ENCODE measurements at regions not wholly inside any gene's neighbourhood (a gene's known extent, or its start where the extent isn't known, plus 50 kb on each side); places are given as distances from the start of the nearest gene placed in this dataset.
"Not testable (repeated sequence)": the region's sequence is repeated elsewhere in the genome, so short reads cannot be mapped to it uniquely, and the experiment has no call there.

GRCh38 chr4:18480342-18480741 is 458.8 kb upstream of the LCORL start:
- no peak for DNase-seq

DNA sequence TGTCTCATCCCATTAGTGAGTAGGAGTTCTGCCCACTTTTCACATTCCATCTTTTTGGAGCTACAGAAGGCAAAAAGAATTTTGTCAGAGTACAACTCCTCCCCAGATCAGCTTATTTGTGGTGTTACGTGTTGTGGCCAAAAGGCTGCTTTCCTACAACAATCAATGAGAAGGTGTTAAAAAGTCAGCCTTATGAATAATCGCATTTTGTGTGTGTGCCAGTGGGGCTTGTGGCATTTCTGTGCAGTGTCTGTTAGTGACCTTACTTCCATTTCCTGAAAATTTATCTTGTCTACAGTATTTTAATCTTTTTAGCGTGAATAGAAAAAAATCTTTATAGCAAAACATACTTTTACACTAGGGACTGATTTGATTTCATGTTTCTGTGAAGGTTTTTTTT is 458.3 kb upstream of the LCORL start:
- DNase-seq: no peak

GRCh38 chr4:18463987-18464559 is 442.5 kb upstream of the LCORL start:
- no peak for DNase-seq

DNA sequence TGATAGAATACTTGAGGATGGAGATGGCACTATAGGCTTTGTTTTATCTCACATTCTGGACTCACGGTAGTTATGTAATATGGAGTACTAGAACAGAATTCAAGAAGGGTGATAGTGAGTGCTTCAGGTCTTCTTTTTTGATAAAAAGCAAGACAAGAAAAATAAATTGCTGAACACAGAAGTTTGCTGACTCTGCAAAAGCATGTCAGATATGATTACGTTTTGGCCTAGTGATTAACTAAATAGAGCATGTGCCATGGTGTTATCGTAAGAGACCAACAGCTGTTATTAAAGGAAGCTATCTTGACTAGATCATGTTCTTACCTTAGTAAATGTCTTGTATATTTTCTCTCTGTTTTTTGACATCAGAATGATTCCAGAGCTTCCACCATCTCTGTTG is 436.9 kb upstream of the LCORL start:
- DNase-seq: no peak

- DNase-seq: no peak
Measured at GRCh38 chr4:18454349-18454748, 432.8 kb upstream of the LCORL start.

DNA sequence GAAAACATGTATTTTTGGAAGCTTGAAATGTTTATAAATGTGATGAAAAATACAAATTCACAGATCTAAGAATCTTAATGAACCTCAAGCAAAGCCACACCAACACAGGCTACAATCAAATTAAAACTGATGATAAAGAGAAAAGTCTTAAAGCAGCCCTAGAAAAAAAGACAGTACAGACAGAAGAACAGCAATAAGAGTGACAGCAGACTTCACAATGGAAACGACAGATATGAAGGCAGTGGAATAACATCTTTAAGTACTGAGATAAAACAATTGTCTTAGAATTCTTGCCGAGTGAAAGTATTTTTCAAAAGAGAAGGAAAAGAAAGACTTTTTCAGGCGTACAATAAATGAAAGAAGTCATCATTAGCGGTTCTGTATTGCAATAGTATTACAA is 423.6 kb upstream of the LCORL start:
- DNase-seq: no peak

DNA sequence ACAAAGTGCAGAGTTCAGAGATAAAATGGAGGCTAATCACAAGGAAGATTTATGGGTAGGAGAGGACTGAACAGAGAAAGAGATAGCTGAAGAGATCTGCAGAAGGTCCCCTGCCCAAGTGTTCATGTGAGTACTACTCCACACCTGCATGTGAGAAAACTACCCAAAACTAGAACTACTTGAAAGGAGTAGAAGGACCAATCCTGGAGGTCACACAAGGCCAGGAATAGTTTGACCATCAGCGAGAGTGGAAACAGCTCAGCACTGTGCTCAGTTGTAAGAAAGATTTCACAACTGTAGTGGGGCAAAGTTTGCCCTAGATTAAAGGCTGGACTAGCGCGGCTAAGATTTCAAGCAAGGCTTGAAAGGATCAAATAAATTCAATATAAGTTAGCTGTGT is 422.7 kb upstream of the LCORL start:
- no peak for DNase-seq

DNA sequence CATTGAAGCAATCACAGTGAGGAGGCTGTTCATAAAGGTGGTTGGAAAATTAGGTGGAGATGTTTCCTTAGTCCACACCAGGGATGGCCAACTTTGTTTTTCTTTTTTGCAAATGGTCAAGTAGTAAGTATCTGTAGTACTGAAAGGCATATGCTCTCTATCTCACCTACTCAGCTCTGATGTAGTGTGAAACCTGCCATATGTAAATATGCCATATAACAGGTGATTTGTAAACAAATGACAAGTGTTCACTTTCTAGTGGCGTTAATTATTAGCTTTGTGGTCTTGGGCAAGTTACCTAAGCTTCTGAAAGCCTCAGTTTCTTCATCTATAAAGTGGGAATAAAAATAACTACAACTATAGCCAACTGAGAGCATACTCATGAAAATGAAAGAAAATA is 421.4 kb upstream of the LCORL start:
- no peak for DNase-seq

DNA sequence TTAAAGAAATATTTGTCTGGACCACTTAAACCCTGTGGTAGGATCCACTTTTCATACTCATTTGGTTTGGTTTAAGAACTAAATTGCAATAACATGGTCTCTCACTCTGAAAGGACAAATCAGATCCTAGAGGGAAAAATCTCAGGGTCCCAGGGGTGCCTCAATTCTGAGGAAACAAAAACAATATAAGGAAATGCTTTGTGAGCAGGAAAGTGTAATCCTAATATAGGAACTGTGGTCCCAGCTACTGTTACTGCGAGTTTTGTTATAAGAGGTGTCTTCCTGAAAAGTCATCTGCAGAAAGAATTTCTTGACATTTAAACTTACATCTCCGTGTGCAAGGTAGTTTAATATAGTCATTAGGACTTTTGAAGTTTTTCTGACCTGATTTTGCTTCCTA is 420.1 kb upstream of the LCORL start:
- DNase-seq: no peak

DNA sequence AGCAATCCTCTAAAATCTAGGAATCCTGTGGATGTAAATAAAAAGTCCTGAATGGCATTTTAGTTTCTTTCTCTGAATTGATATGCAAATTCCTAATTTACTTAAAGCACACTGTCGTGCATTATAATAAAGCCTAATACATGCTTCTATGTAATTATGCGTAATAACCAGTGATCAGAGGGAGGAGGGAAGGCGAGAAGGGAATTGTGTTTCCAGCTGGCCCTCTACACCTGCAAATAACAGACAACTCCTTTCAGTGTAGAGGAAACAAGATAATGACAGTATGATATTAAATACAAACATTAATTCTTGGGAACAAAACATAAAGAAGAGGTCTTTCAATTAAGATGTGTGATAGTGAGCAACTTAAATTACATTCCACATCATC is 419.6 kb upstream of the LCORL start:
- no peak for DNase-seq

- DNase-seq: no peak
Measured at GRCh38 chr4:18440527-18441202, 419.1 kb upstream of the LCORL start.

DNA sequence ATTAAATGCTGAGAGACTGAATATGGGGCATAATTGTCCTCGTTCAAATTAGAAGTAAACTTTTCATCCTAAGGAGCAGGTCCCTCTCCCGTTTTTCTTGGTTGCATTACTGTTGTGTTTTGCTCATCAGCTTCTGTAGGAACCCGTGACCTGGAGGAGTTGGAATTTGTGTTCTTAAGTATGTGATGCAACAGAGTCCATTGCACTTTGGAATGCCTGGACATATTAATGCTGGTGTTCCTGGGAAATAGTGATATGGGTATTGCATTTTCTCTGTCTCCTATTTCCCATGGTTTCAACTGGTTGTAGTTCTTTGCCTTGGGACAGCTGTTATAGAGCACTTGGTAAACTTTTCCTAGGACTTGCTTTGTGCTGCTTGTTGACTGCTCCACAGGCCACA is 417.8 kb upstream of the LCORL start:
- no peak for DNase-seq

GRCh38 chr4:18435781-18436180 is 414.2 kb upstream of the LCORL start:
- no peak for DNase-seq

GRCh38 chr4:18422685-18423084 is 401.1 kb upstream of the LCORL start:
- DNase-seq: no peak

- DNase-seq: no peak
Measured at GRCh38 chr4:18421519-18421918, 400.0 kb upstream of the LCORL start.

DNA sequence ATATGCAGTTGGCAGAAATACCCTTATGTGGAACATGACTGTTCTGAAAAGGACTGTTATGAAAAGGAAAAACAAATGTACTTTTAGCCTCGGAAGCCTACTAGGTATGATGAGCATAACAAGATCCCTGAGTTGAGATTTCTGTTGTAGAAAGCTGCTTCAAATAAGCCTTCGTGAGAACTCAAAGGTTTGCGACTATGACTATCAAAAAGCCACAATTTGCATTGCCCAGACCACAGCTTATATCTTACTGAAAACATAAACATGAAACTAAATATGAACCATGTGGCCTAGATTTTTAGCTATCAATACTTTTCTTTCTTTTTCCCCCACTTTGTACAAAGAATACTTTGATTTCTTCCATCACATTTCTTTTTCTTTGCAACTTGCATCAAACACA is 398.2 kb upstream of the LCORL start:
- DNase-seq: no peak

- not testable (repeated sequence) for DNase-seq
Measured at GRCh38 chr4:18418195-18418898, 396.8 kb upstream of the LCORL start.

DNA sequence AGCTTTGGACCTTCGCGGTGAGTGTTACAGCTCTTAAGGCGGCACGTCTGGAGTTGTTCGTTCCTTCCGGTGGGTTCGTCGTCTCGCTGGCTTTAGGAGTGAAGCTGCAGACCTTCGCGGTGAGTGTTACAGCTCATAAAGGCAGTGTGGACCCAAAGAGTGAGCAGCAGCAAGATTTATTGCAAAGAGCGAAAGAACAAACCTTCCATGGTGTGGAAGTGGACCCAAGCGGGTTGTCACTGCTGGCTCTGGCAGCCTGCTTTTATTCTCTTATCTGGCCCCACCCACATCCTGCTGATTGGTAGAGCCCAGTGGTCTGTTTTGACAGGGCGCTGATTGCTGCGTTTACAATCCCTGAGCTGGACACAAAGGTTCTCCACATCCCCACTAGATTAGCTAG is 396.1 kb upstream of the LCORL start:
- DNase-seq: not testable (repeated sequence)

GRCh38 chr4:18406264-18406663 is 384.7 kb upstream of the LCORL start:
- DNase-seq: no peak

GRCh38 chr4:18405054-18405453 is 383.5 kb upstream of the LCORL start:
- DNase-seq: no peak

DNA sequence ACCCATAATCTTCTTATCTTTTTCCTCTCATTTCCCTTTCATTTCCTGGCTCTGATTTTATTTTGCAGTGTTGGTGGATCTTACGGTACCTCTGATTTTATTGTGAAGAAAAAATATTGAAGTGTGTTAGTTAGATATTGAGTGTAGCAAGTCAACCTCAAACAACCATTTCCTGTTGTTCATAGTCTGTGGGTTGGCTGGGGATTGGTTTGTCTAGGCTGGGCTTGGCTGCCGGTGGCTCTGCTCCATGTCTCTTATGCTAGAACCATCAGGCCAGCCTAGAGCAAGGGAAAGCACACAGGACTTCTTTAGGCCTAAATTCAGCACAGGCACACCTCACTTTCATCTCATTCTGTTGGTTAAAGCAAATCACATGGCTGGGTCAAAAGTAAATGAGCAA is 383.1 kb upstream of the LCORL start:
- peak; percentile 13 for DNase-seq

DNA sequence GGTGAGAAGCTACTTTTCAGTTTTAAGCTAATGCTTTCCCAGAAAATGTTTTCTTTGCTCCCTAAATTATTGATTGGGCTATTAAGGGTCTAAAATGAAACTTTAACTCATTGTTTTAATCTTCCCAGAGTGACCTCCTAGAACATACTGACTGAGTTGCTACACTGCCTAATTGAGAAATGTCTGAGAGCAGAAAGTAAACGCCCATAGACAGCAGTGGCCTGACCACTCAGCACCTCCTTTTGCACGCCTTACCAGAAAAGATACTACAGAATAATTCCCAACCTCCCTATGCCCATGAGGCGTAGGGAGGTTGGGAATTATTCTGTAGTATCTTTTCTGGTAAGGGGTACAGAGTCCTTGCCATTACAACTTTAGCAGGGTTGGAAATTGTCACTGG is 381.8 kb upstream of the LCORL start:
- DNase-seq: no peak

DNA sequence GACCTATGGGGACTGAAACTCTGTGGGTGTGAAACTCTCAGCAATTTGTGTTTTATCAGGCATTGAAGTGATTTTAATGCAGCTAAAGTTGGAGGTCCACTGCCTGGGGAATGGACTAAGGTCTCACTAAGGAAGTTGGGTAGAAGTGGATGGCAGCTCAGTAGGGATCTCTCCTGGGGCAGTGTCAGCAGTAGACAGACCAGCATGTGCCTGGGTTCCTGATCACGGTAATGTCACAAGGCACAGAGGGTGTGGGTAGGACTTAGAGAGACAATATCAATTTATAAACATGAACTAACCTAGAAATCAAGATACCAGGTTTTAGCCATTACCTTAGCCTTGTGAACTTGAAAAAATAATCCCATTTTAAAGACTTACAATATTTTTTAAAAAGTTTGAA is 380.3 kb upstream of the LCORL start:
- DNase-seq: no peak

DNA sequence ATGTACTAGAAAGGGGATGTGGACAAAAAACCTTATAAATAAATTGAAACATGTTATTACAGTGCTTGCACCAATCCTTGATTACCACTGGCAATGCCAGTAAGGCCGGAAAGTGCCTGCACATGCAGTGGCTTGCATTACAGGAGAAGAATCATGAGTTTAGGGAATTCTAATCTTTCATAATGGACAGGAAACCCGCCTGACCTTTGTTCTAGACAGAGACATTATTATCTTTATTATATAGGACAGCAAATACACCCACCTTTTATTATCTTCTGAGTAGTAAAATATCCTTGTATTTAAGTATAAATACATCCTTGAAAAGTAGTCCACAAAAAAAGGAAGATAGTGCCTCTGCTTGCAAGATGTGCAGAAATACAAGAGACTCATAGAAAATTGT is 379.9 kb upstream of the LCORL start:
- no peak for DNase-seq

GRCh38 chr4:18398661-18399060 is 377.1 kb upstream of the LCORL start:
- DNase-seq: no peak

All from NCI-H510A treated with DMSO at 0.1 percent for 48 hours (cell line).